ENCODE measurements at regions not wholly inside any gene's neighbourhood (a gene's known extent, or its start where the extent isn't known, plus 50 kb on each side); places are given as distances from the start of the nearest gene placed in this dataset.

- Histone ChIP-seq H3K4me3 (ENCODE audit: low read depth, low read length) (no peak overlapping the region), H3K27me3 (ENCODE audit: control insufficient read depth, insufficient read depth, low read length) (no peaks in the 10 kb centered on the region), H3K36me3 (ENCODE audit: control insufficient read depth, insufficient read depth, low read length) (no peaks in the 10 kb centered on the region)
- FAIRE-seq = no peak
- DNase-seq (ENCODE audit: low read depth) = no peak
- no peak for TF ChIP-seq CTCF (IDR thresholded peaks at IDR 0.05; ENCODE audit: insufficient read depth, low read length, severe bottlenecking)
Observed at GRCh38 chr3:109899925-109900324, 562.6 kb upstream of the DPPA4 start.

GRCh38 chr3:109900783-109901182 lies 563.4 kb upstream of the DPPA4 start:
- no peaks in the 10 kb centered on the region for H3K36me3 ChIP-seq (ENCODE audit: control insufficient read depth, insufficient read depth, low read length)
- no peaks in the 10 kb centered on the region for H3K27me3 ChIP-seq (ENCODE audit: control insufficient read depth, insufficient read depth, low read length)
- DNase-seq (ENCODE audit: low read depth) (peak; percentile 40), FAIRE-seq (peak; percentile 32)
- no peak overlapping the region for H3K4me3 ChIP-seq (ENCODE audit: low read depth, low read length)
- TF ChIP-seq CTCF (IDR thresholded peaks at IDR 0.05; ENCODE audit: insufficient read depth, low read length, severe bottlenecking) = no peak

- no peaks in the 10 kb centered on the region for H3K27me3 ChIP-seq (ENCODE audit: control insufficient read depth, insufficient read depth, low read length)
- FAIRE-seq (no peak), DNase-seq (ENCODE audit: low read depth) (no peak)
- H3K36me3 ChIP-seq (ENCODE audit: control insufficient read depth, insufficient read depth, low read length) = no peaks in the 10 kb centered on the region
- TF ChIP-seq CTCF (IDR thresholded peaks at IDR 0.05; ENCODE audit: insufficient read depth, low read length, severe bottlenecking) = no peak
- H3K4me3 ChIP-seq (ENCODE audit: low read depth, low read length) = no peak overlapping the region
Observed at GRCh38 chr3:109902549-109902948, 565.2 kb upstream of the DPPA4 start.

DNA sequence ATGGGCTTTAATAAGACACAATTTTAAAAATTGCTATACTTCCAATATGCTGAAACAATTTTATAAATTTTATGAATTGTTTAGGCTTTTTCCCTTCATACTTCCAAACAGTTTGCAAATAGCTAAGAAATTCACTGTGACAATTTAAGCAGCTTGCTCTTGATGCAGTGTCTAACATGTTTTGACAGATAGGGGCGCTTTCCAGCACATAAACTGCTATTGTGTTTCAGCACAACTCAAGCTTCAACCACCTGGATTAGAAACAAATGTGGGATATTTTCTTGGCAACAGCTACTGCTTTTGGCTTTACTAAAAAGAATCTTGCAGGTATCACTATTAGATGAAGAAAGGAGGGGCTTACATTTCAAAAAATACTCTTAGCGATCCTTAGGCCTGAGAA lies 565.8 kb upstream of the DPPA4 start:
- DNase-seq (ENCODE audit: low read depth) (peak; percentile 29), FAIRE-seq (no peak)
- Histone ChIP-seq H3K36me3 (ENCODE audit: control insufficient read depth, insufficient read depth, low read length) (no peaks in the 10 kb centered on the region), H3K4me3 (ENCODE audit: low read depth, low read length) (no peak overlapping the region), H3K27me3 (ENCODE audit: control insufficient read depth, insufficient read depth, low read length) (no peaks in the 10 kb centered on the region)
- TF ChIP-seq CTCF (IDR thresholded peaks at IDR 0.05; ENCODE audit: insufficient read depth, low read length, severe bottlenecking) = peak; percentile 34

DNA sequence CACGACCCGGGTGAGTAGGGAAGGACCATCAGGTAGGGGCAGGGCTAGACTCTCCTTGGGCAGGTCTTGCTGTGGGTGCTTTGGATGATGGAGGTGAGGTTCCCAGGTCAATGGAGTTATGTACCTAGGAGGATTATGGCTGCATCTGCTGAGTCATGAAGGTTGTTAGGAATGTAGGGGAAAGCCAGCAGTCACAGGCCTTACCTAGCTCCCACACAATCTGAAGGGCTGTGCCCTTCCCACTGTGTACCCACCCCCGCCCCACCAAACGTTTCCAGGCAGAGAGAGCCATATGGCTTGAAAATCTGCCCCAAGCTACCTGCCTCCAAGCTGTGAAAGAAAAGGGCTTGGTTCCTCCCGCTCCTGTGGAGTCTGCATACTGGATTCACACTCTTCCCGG lies 573.4 kb upstream of the DPPA4 start:
- DNase-seq (ENCODE audit: low read depth) = peak; percentile 29
- FAIRE-seq = no peak
- Histone ChIP-seq H3K4me3 (ENCODE audit: low read depth, low read length) (no peak overlapping the region), H3K27me3 (ENCODE audit: control insufficient read depth, insufficient read depth, low read length) (no peaks in the 10 kb centered on the region), H3K36me3 (ENCODE audit: control insufficient read depth, insufficient read depth, low read length) (no peaks in the 10 kb centered on the region)
- TF ChIP-seq CTCF (IDR thresholded peaks at IDR 0.05; ENCODE audit: insufficient read depth, low read length, severe bottlenecking) = no peak

DNA sequence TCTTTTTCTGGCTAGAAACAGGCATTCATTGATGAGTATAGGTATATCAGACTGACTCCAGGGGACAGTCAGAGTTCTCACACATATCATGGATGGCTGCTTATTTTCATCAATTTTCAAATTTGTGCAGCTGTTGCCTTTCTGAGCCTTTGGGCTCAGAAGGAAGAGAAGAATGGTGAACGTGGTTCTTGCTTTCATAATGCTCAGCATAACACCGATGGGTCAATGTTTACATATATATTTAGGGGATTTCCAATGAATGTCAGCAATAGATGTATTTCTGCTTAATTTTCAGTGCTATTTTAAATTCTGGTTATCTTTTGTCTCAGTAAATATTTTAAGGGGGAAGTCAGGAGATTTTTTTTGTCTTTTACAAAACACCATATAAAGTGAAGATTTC lies 581.4 kb upstream of the DPPA4 start:
- FAIRE-seq (no peak), DNase-seq (ENCODE audit: low read depth) (no peak)
- H3K4me3 ChIP-seq (ENCODE audit: low read depth, low read length) = no peak overlapping the region
- TF ChIP-seq CTCF (IDR thresholded peaks at IDR 0.05; ENCODE audit: insufficient read depth, low read length, severe bottlenecking) = no peak
- H3K27me3 ChIP-seq (ENCODE audit: control insufficient read depth, insufficient read depth, low read length) = no peaks in the 10 kb centered on the region
- H3K36me3 ChIP-seq (ENCODE audit: control insufficient read depth, insufficient read depth, low read length) = no peaks in the 10 kb centered on the region

Data from bronchial epithelial cell (primary cell).